ENCODE measurements at regions not wholly inside any gene's neighbourhood (a gene's known extent, or its start where the extent isn't known, plus 50 kb on each side); places are given as distances from the start of the nearest gene placed in this dataset.

DNA sequence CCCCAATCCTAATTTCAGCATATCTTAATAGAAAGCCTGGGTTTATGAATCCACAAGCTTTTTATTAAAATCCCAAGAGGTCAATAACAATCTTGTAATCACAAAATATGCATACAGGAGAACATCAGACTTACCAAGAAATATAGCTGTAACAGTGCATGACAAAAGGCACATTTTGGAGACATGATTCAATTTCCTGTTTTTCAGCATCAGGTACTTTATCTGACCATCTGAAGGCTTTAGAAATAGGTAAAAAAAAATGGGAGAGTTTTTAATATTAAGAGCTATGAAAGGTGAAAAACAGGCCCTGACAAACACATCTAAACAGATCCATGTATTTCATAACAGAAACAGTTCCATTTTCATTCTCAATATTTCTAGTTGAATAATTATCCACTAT, 89.9 kb upstream of the EFEMP1 start:
- Histone ChIP-seq H3K36me3 (ENCODE audit: control insufficient read depth in 2 of 4, insufficient read depth in 4 of 4, low read length in 3 of 4) (no peaks in the 10 kb centered on the region), H2BK20ac (ENCODE audit: low read length) (no peak overlapping the region), H3K79me2 (ENCODE audit: control insufficient read depth in 1 of 2, insufficient read depth in 2 of 2, low read length in 2 of 2) (no peaks in the 10 kb centered on the region), H2BK5ac (ENCODE audit: low read depth, low read length) (no peak overlapping the region), H2BK15ac (ENCODE audit: low read length) (no peak overlapping the region), H3K56ac (replicated peaks; ENCODE audit: insufficient read length, low read depth, low read length) (no peak overlapping the region), H3K27me3 (replicated peaks in 1 of 4; ENCODE audit: control insufficient read depth in 3 of 4, extremely low read depth in 1 of 4, insufficient read depth in 3 of 4, low read length in 3 of 4) (no peaks in the 10 kb centered on the region), H3K18ac (ENCODE audit: extremely low read depth, low read length) (no peak overlapping the region), H3K4me1 (replicated peaks in 1 of 4; ENCODE audit: control insufficient read depth in 3 of 4, insufficient read depth in 4 of 4, low read length in 3 of 4) (peaks cover 4 to 17% (median 10%) of the 10 kb centered on the region in 4 experiments; a peak in 6 of 7 replicates), H2BK120ac (replicated peaks; ENCODE audit: low read depth, low read length) (no peak overlapping the region), H3K23me2 (ENCODE audit: low read depth, low read length) (no peaks in the 10 kb centered on the region), H4K91ac (replicated peaks; ENCODE audit: insufficient read length, low read length) (no peak overlapping the region), H2BK12ac (ENCODE audit: low read depth, low read length) (no peak overlapping the region), H4K5ac (ENCODE audit: insufficient read length, low read depth, low read length) (no peak overlapping the region), H3K79me1 (ENCODE audit: low read depth, low read length) (no peaks in the 10 kb centered on the region), H4K8ac (ENCODE audit: extremely low read depth, insufficient read depth, low read length) (no peak overlapping the region), H3K23ac (ENCODE audit: insufficient read length) (no peak overlapping the region), H3K4ac (replicated peaks; ENCODE audit: insufficient read length, low read depth, low read length) (no peak overlapping the region), H2AFZ (ENCODE audit: low read length) (no peak overlapping the region), H3K9me3 (ENCODE audit: insufficient read depth in 2 of 2, low read depth in 1 of 2, low read length in 1 of 2) (no peaks in the 10 kb centered on the region), H3K9ac (replicated peaks in 1 of 4; ENCODE audit: extremely low read depth in 1 of 4, low read depth in 3 of 4, low read length in 3 of 4) (no peak overlapping the region), H3K14ac (ENCODE audit: insufficient read length) (no peak overlapping the region), H2AK5ac (ENCODE audit: low read depth, low read length) (no peak overlapping the region), H3K27ac (ENCODE audit: low read depth, low read length) (no peak overlapping the region), H3K4me3 (ENCODE audit: extremely low read depth in 1 of 4, insufficient read depth in 2 of 4, low read depth in 3 of 4, low read length in 4 of 4) (no peak overlapping the region), H4K20me1 (replicated peaks in 1 of 2; ENCODE audit: control insufficient read depth in 1 of 2, insufficient read depth in 2 of 2, low read length in 2 of 2) (no peaks in the 10 kb centered on the region), H3K4me2 (ENCODE audit: insufficient read depth in 1 of 2, low read depth in 2 of 2, low read length in 2 of 2) (no peak overlapping the region)
- CTCF ChIA-PET (ENCODE audit: partially characterized antibody) = interaction anchor here (1.2 to 2.2 kb wide), 5 partner anchors 117 to 310 kb away, joined by 3 to 7 read pairs (median 6); no protein-coding TSS in a partner anchor
- POLR2A ChIA-PET (ENCODE audit: partially characterized antibody) = no interaction called here
- DNase-seq (ENCODE audit: low read depth in 1 of 2, low spot score in 2 of 2) (no peak), FAIRE-seq (no peak)
- TF ChIP-seq ZNF274 (IDR thresholded peaks at IDR 0.05; ENCODE audit: borderline replicate concordance, extremely low read depth, low read length) = no peak
- no peak for TF ChIP-seq SP2 (IDR thresholded peaks at IDR 0.05; ENCODE audit: low read length)
- no peak for TF ChIP-seq GTF2F1 (IDR thresholded peaks at IDR 0.05; ENCODE audit: borderline replicate concordance, low read depth, low read length)
- no peak for TF ChIP-seq NRF1 (IDR thresholded peaks at IDR 0.05; ENCODE audit: low read depth, low read length)

Data from H1 (cell line).